Nephron progenitor cell (in vitro differentiated cells): ENCODE measurements at regions not wholly inside any gene's neighbourhood (a gene's known extent, or its start where the extent isn't known, plus 50 kb on each side); places are given as distances from the start of the nearest gene placed in this dataset.

Source experiments
- DNase-seq: peaks from one replicate; pipeline ENCODE4 v3.0.0; 2021
- H3K27ac Mint-ChIP-seq: 2 replicates; pipeline ENCODE4 v1.8.0; 2021; ENCODE audit warnings: mild to moderate bottlenecking, moderate library complexity, mixed read lengths
- H3K27me3 Mint-ChIP-seq: 2 replicates; pipeline ENCODE4 v1.8.0; 2021; ENCODE audit warnings: mild to moderate bottlenecking, low read depth, mixed read lengths; ENCODE audit not compliant: poor library complexity
- H3K36me3 Mint-ChIP-seq: 2 replicates; pipeline ENCODE4 v1.8.0; 2021; ENCODE audit warnings: low read depth, mixed read lengths
- H3K4me1 Mint-ChIP-seq: 2 replicates; pipeline ENCODE4 v1.8.0; 2021; ENCODE audit warnings: mixed read lengths
- H3K4me3 Mint-ChIP-seq: 2 replicates; pipeline ENCODE4 v1.8.0; 2021; ENCODE audit warnings: mild to moderate bottlenecking, moderate library complexity, mixed read lengths
- H3K9me3 Mint-ChIP-seq: 2 replicates; pipeline ENCODE4 v1.8.0; 2021; ENCODE audit warnings: mild to moderate bottlenecking, moderate library complexity, mixed read lengths
- TF ChIP-seq, protein P1 (sequence below): fragments of 200-600 bp; sonication (generic); IDR thresholded peaks from 2 replicates; pipeline ENCODE4 v1.5.0; 2021; ENCODE audit warnings: antibody characterized with exemption

DNA sequence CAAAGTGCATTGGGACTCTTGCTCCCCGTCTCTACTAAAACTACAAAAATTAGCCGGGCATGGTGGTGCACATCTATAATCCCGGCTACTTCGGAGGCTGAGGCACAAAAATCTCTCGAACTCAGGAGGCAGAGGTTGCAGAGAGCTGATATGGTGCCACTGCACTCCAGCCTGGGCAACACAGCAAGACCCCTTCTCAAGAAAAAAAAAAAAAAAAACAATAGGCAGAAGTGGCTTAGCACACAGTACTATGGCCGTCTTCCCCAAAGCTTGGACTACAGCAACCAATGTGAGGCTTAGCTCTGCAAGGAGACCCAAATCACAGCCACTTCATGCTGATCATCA, 162.8 kb upstream of the PRDX4 start:
- H3K27me3 Mint-ChIP-seq, result peaks cover 6% of the 10 kb centered on the region
- no peaks in the 10 kb centered on the region for H3K4me1 Mint-ChIP-seq
- H3K9me3 Mint-ChIP-seq, result peaks cover 5% of the 10 kb centered on the region
- no peaks in the 10 kb centered on the region for H3K36me3 Mint-ChIP-seq
- no peak overlapping the region for H3K27ac Mint-ChIP-seq
- TF ChIP-seq, protein P1, sequence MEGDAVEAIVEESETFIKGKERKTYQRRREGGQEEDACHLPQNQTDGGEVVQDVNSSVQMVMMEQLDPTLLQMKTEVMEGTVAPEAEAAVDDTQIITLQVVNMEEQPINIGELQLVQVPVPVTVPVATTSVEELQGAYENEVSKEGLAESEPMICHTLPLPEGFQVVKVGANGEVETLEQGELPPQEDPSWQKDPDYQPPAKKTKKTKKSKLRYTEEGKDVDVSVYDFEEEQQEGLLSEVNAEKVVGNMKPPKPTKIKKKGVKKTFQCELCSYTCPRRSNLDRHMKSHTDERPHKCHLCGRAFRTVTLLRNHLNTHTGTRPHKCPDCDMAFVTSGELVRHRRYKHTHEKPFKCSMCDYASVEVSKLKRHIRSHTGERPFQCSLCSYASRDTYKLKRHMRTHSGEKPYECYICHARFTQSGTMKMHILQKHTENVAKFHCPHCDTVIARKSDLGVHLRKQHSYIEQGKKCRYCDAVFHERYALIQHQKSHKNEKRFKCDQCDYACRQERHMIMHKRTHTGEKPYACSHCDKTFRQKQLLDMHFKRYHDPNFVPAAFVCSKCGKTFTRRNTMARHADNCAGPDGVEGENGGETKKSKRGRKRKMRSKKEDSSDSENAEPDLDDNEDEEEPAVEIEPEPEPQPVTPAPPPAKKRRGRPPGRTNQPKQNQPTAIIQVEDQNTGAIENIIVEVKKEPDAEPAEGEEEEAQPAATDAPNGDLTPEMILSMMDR, result no peak
- DNase-seq, result no peak
- H3K4me3 Mint-ChIP-seq, result no peak overlapping the region

DNA sequence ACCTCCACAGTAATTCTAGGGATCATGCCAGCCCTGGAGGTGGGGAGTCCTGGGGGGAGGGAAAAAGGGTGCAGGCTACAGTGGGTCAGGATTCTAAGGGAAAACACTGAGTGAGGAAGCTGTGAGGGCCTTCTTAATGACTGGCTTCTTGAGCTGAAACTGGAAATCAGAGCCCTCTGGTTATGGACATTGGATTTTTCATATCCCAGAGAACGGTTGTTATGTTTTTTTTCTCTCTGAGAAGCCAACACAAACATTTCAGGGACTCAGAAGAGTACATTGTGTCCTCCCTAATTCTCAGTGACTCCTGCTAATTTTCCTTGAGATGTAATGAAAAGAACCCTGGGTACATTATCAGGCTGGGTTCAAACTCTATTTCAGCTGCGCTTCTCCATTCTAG, 162.4 kb upstream of the PRDX4 start:
- no peaks in the 10 kb centered on the region for H3K36me3 Mint-ChIP-seq
- no peak overlapping the region for H3K4me3 Mint-ChIP-seq
- H3K9me3 Mint-ChIP-seq, result peaks cover 5% of the 10 kb centered on the region
- H3K27me3 Mint-ChIP-seq, result peaks cover 6% of the 10 kb centered on the region
- TF ChIP-seq, protein P1, result no peak
- no peak overlapping the region for H3K27ac Mint-ChIP-seq
- no peak for DNase-seq
- H3K4me1 Mint-ChIP-seq, result no peaks in the 10 kb centered on the region

DNA sequence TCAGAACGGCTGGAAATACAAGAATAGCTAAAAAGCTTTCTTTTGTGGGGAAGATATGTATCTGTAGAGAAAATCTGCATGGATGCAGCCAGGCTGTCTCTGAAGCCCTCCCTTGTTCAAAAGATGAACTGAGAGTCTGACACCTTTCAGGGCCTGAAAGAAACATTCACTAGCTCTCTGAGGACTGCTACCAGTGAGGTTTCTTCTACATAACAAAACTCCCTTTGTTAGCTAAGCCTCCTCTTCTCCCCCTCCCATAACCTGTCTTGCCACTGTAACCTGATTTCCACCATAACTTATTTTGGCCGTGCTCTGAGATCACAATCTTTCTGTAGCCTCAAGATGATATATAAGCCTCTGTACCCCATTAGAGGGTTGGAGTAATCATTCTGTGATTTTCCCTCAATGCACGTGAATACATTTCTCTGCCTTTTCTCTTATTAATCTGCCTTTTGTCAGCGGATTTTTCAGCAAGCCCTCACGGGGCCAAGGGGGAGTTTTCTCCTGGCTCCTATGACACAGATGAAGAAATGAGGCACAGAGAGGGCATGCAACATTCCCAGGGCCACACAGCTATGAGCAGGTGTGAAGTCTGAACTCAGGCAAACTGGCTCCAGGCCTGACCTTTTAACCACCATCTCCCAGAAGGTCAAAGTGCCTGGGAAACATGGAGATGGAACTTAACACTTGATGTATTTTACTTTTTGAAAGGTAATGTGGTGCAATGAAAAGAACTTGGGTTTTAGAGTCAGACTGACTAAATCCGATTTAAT, 161.6 kb upstream of the PRDX4 start:
- Mint-ChIP-seq H3K9me3 (peaks cover 5% of the 10 kb centered on the region), H3K36me3 (no peaks in the 10 kb centered on the region), H3K27me3 (peaks cover 6% of the 10 kb centered on the region), H3K4me1 (no peaks in the 10 kb centered on the region), H3K4me3 (no peak overlapping the region), H3K27ac (peak overlapping the region; percentile 4)
- no peak for DNase-seq
- TF ChIP-seq, protein P1, result no peak

DNA sequence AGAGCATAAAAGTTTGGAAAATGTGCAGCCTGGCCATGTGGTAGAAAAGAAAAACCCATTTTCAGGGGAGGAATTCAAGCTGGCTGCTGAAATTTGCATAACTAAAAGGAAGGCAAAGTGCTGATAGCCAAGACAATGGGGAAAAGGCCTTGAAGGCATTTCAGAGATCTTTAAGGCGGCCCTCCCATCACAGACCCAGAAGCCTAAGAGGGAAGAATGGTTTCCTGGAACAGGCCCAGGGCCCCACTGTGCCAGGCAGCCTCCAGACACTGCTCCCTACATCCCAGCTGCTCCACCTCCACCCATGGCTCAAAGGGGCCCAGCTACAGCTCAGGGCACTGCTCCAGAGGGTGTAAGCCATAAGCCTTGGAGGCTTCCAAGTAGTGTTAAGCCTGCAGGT, 158.0 kb upstream of the PRDX4 start:
- TF ChIP-seq, protein P1, result no peak
- Mint-ChIP-seq H3K4me3 (no peak overlapping the region), H3K9me3 (peaks cover 5% of the 10 kb centered on the region), H3K27ac (no peak overlapping the region), H3K4me1 (peaks cover 4% of the 10 kb centered on the region), H3K36me3 (no peaks in the 10 kb centered on the region), H3K27me3 (peaks cover 9% of the 10 kb centered on the region)
- DNase-seq, result no peak

DNA sequence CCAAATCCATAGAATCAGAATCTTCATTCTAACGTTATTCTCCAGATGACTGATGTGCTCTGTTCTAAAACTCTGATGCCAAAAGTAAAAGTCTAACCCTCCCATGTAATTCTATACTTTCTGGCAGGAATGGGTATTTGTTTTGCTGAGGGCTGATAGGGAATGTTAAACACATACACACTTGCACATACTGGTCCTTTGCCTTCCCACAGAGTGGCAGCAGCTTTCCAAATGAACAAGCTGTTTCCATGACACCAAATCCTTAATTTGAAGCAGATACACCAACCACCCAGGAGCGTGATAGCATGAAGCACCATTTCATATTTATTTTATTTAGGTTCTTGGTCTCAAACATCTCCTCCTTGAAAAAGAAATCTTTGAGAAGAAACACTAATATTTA, 155.5 kb upstream of the PRDX4 start:
- H3K27me3 Mint-ChIP-seq, result peaks cover 4% of the 10 kb centered on the region
- peaks cover 4% of the 10 kb centered on the region for H3K4me1 Mint-ChIP-seq
- no peaks in the 10 kb centered on the region for H3K36me3 Mint-ChIP-seq
- no peak overlapping the region for H3K27ac Mint-ChIP-seq
- peaks cover 5% of the 10 kb centered on the region for H3K9me3 Mint-ChIP-seq
- no peak for DNase-seq
- TF ChIP-seq, protein P1, result no peak
- no peak overlapping the region for H3K4me3 Mint-ChIP-seq

DNA sequence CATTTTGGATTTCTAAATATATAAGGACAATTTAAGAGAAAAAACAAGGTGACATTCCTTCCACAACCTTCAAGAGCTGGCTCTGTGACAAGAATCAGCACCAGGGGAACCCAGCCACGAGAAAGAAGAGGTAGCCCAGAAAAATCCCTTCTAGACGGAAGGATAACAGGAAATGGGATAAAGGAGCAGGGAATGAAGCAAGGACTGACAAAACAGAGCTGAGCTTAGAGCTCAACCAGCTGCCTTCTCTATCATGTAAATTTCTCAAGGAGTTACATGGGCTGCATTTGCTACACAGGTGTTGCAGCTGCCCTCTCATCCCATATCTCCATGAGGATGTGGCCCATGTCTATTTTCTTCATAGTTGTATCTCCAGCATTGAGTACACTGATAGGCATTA, 154.2 kb upstream of the PRDX4 start:
- TF ChIP-seq, protein P1, result no peak
- peaks cover 4% of the 10 kb centered on the region for H3K4me1 Mint-ChIP-seq
- H3K9me3 Mint-ChIP-seq, result peaks cover 5% of the 10 kb centered on the region
- H3K27me3 Mint-ChIP-seq, result peaks cover 4% of the 10 kb centered on the region
- H3K27ac Mint-ChIP-seq, result no peak overlapping the region
- no peak for DNase-seq
- no peak overlapping the region for H3K4me3 Mint-ChIP-seq
- no peaks in the 10 kb centered on the region for H3K36me3 Mint-ChIP-seq
